RWPE2 (cell line): ENCODE measurements at regions not wholly inside any gene's neighbourhood (a gene's known extent, or its start where the extent isn't known, plus 50 kb on each side); places are given as distances from the start of the nearest gene placed in this dataset.
"Not testable (repeated sequence)": the region's sequence is repeated elsewhere in the genome, so short reads cannot be mapped to it uniquely, and the experiment has no call there.

ENCODE experiments used
- ATAC-seq: fragments of 200-7000 bp; cut with Tn5 transposase; 3 replicates; pipeline ENCODE4 v1.9.1; 2021; ENCODE audit warnings: low read depth
- DNase-seq: peaks from one replicate; pipeline ENCODE4 v3.0.0-alpha.2; 2020; ENCODE audit warnings: low spot score
- H3K27ac ChIP-seq: fragments of 450-650 bp; 2 replicates; pipeline ENCODE4 v1.5.1; 2017; ENCODE audit warnings: mild to moderate bottlenecking; ENCODE audit not compliant: poor library complexity, severe bottlenecking
- H3K27me3 ChIP-seq: fragments of 250-450 bp; sonication (Bioruptor Pico); 2 replicates; pipeline ENCODE4 v1.5.1; 2021; ENCODE audit warnings: mild to moderate bottlenecking, moderate library complexity; ENCODE audit not compliant: insufficient read depth, poor library complexity, severe bottlenecking
- H3K36me3 ChIP-seq: fragments of 250-450 bp; sonication (Bioruptor Pico); 2 replicates; pipeline ENCODE4 v1.5.1; 2020; ENCODE audit warnings: low read depth, mild to moderate bottlenecking, moderate library complexity
- H3K4me1 ChIP-seq: fragments of 250-450 bp; sonication (Bioruptor Pico); 2 replicates; pipeline ENCODE4 v1.5.1; 2021; ENCODE audit warnings: mild to moderate bottlenecking, moderate library complexity; ENCODE audit not compliant: insufficient read depth, poor library complexity, severe bottlenecking
- H3K4me3 ChIP-seq: fragments of 250-450 bp; sonication (Bioruptor Pico); 2 replicates; pipeline ENCODE4 v1.5.1; 2021; ENCODE audit warnings: mild to moderate bottlenecking, moderate library complexity; ENCODE audit not compliant: severe bottlenecking
- H3K9me3 ChIP-seq: fragments of 250-450 bp; sonication (Bioruptor Pico); 2 replicates; pipeline ENCODE4 v1.5.1; 2021; ENCODE audit warnings: mild to moderate bottlenecking, moderate library complexity; ENCODE audit not compliant: severe bottlenecking
- CTCF ChIP-seq: fragments of 450-650 bp; IDR thresholded peaks from one replicate; pipeline ENCODE4 v1.5.1; 2017; ENCODE audit warnings: mild to moderate bottlenecking, moderate library complexity; ENCODE audit not compliant: poor library complexity, severe bottlenecking

DNA sequence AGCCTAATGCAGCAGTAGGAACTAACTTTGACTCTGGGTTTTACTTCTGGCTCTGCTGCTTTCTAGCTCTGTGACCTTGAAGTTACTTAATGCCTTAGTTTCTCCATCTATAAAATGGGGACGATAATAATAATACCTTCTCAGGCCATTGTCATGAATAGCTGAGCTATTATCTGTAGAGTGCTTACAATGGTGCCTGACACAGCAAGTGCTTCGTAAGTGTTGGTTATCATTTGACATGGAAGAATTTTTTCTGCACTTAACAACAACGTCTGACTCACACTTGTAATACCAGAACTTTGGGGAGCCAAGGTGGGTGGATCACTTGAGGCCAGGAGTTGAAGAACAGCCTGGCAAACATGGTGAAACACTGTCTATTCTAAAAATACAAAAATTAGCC lies 140.5 kb downstream of the ARL4A start:
- TF ChIP-seq CTCF, result no peak
- no peaks in the 10 kb centered on the region for H3K9me3 ChIP-seq
- no peaks in the 10 kb centered on the region for H3K27me3 ChIP-seq
- no peaks in the 10 kb centered on the region for H3K4me1 ChIP-seq
- no peak overlapping the region for H3K27ac ChIP-seq
- no peaks in the 10 kb centered on the region for H3K36me3 ChIP-seq
- DNase-seq, result no peak
- no peak for ATAC-seq
- H3K4me3 ChIP-seq, result no peak overlapping the region

DNA sequence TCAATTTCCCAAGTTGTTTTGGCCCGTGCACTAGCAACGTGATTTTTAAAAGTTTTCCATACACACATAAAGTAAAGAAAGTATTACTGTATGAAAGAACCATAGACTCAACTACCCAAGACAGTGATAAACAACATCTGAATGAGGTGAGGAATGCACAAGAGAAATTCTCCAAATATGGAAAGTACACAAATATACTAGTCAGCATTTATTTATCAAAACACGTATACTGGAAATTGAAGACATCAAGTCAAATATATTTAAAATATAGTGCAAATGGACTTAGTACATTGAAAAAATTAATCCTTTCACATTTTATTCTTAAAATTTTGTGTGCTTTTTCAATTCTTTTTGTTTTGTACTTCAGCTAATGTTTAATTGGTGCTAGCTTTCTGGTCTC lies 143.6 kb downstream of the ARL4A start:
- no peaks in the 10 kb centered on the region for H3K9me3 ChIP-seq
- ATAC-seq (no peak), DNase-seq (no peak)
- no peaks in the 10 kb centered on the region for H3K4me1 ChIP-seq
- no peak for TF ChIP-seq CTCF
- H3K27ac ChIP-seq, result no peak overlapping the region
- no peaks in the 10 kb centered on the region for H3K27me3 ChIP-seq
- no peak overlapping the region for H3K4me3 ChIP-seq
- no peaks in the 10 kb centered on the region for H3K36me3 ChIP-seq

- no peak for TF ChIP-seq CTCF
- Histone ChIP-seq H3K27me3 (no peaks in the 10 kb centered on the region), H3K4me1 (no peaks in the 10 kb centered on the region), H3K4me3 (no peak overlapping the region), H3K36me3 (no peaks in the 10 kb centered on the region), H3K27ac (no peak overlapping the region), H3K9me3 (no peaks in the 10 kb centered on the region)
- DNase-seq (no peak), ATAC-seq (no peak)
These were observed 146.4 kb downstream of the ARL4A start for GRCh38 chr7:12833829-12834228.

- no peaks in the 10 kb centered on the region for H3K27me3 ChIP-seq
- H3K4me3 ChIP-seq, result no peak overlapping the region
- ATAC-seq (no peak), DNase-seq (no peak)
- no peaks in the 10 kb centered on the region for H3K4me1 ChIP-seq
- no peaks in the 10 kb centered on the region for H3K9me3 ChIP-seq
- no peak overlapping the region for H3K27ac ChIP-seq
- H3K36me3 ChIP-seq, result no peaks in the 10 kb centered on the region
- no peak for TF ChIP-seq CTCF
These were observed 147.3 kb downstream of the ARL4A start for GRCh38 chr7:12834782-12835181.

- no peak for ATAC-seq
- Histone ChIP-seq H3K36me3 (no peaks in the 10 kb centered on the region), H3K27ac (no peak overlapping the region), H3K27me3 (no peaks in the 10 kb centered on the region), H3K4me3 (no peak overlapping the region), H3K9me3 (no peaks in the 10 kb centered on the region), H3K4me1 (no peaks in the 10 kb centered on the region)
- no peak for DNase-seq
- TF ChIP-seq CTCF, result no peak
These were observed 152.2 kb downstream of the ARL4A start for GRCh38 chr7:12839508-12840153.

GRCh38 chr7:12844732-12845131 lies 157.3 kb downstream of the ARL4A start:
- not testable (repeated sequence) for H3K36me3 ChIP-seq, H3K4me1 ChIP-seq, H3K27ac ChIP-seq, H3K9me3 ChIP-seq, DNase-seq, H3K4me3 ChIP-seq, H3K27me3 ChIP-seq, ATAC-seq
